Neuron (in vitro differentiated cells): ENCODE measurements at regions not wholly inside any gene's neighbourhood (a gene's known extent, or its start where the extent isn't known, plus 50 kb on each side); places are given as distances from the start of the nearest gene placed in this dataset.

ENCODE experiments used
- H2AFZ ChIP-seq: one replicate; pipeline ENCODE4 v1.6.1; 2013; ENCODE audit warnings: low read depth, mild to moderate bottlenecking, inconsistent platforms, low read length, moderate library complexity
- H3K27me3 ChIP-seq: one replicate; pipeline ENCODE4 v1.6.1; 2013; ENCODE audit warnings: low read length; ENCODE audit not compliant: insufficient read depth
- H3K36me3 ChIP-seq: one replicate; pipeline ENCODE4 v1.6.1; 2013; ENCODE audit warnings: low read length; ENCODE audit not compliant: insufficient read depth
- H3K4me1 ChIP-seq: one replicate; pipeline ENCODE4 v1.6.1; 2013; ENCODE audit warnings: low read length; ENCODE audit not compliant: insufficient read depth
- H3K4me3 ChIP-seq: 2 replicates; pipeline ENCODE4 v1.5.1; 2013; ENCODE audit warnings: mild to moderate bottlenecking, low read length, moderate library complexity
- H3K9me3 ChIP-seq: one replicate; pipeline ENCODE4 v1.6.1; 2013; ENCODE audit warnings: low read length

DNA sequence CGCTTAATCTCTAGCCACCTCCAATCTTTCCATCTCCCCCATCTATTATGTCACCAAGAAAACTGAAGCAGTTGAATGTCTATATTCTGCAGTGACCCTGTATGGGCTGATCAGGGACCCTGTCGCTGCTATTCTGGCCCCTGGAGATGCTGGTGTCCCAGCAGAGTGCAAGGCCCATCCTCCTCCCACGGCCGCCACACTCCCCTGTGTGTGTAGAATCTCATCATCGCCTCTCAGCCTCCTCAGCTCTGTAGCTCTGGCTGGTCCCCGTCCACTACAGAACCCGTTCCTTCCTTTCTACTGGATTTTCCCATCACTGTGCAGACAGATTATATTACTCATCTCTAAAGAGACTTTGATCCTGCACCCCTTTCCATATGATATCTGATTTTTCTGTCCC lies 235.8 kb upstream of the PFKP start:
- H3K4me3 ChIP-seq = no peak overlapping the region
- no peaks in the 10 kb centered on the region for H3K36me3 ChIP-seq
- no peaks in the 10 kb centered on the region for H3K9me3 ChIP-seq
- no peak overlapping the region for H2AFZ ChIP-seq
- H3K4me1 ChIP-seq = no peaks in the 10 kb centered on the region
- no peaks in the 10 kb centered on the region for H3K27me3 ChIP-seq

GRCh38 chr10:2828741-2829140 lies 238.6 kb upstream of the PFKP start:
- H2AFZ ChIP-seq = no peak overlapping the region

DNA sequence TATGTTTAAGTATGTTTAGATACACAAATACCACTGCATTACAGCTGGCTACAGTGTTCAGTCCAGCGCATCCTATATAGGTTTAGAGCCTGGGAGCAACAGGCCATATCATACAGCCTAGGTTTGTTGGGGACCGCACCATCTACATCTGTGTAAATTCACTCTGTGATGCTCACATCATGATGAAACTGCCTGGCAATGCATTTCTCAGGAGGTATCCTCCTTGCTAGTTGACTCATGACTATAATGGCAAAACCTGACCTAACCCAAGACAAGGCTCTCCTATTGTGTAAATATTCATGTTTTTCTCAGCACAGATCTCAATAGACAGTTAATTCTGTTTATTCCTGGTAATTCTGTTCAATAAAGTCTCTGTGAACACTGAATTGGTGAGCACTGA lies 240.7 kb upstream of the PFKP start:
- Histone ChIP-seq H2AFZ (no peak overlapping the region), H3K4me3 (no peak overlapping the region), H3K36me3 (no peaks in the 10 kb centered on the region), H3K27me3 (no peaks in the 10 kb centered on the region), H3K9me3 (no peaks in the 10 kb centered on the region), H3K4me1 (no peaks in the 10 kb centered on the region)

More at GRCh38 chr10:2828741-2829140, 238.6 kb upstream of the PFKP start:
- Histone ChIP-seq H3K9me3 (no peaks in the 10 kb centered on the region), H3K27me3 (no peaks in the 10 kb centered on the region), H3K4me1 (no peaks in the 10 kb centered on the region), H3K36me3 (no peaks in the 10 kb centered on the region), H3K4me3 (no peak overlapping the region)

- Histone ChIP-seq H3K9me3 (no peaks in the 10 kb centered on the region), H2AFZ (no peak overlapping the region), H3K27me3 (no peaks in the 10 kb centered on the region), H3K4me3 (no peak overlapping the region), H3K4me1 (no peaks in the 10 kb centered on the region), H3K36me3 (no peaks in the 10 kb centered on the region)
These were observed 241.5 kb upstream of the PFKP start for GRCh38 chr10:2825841-2826240.

DNA sequence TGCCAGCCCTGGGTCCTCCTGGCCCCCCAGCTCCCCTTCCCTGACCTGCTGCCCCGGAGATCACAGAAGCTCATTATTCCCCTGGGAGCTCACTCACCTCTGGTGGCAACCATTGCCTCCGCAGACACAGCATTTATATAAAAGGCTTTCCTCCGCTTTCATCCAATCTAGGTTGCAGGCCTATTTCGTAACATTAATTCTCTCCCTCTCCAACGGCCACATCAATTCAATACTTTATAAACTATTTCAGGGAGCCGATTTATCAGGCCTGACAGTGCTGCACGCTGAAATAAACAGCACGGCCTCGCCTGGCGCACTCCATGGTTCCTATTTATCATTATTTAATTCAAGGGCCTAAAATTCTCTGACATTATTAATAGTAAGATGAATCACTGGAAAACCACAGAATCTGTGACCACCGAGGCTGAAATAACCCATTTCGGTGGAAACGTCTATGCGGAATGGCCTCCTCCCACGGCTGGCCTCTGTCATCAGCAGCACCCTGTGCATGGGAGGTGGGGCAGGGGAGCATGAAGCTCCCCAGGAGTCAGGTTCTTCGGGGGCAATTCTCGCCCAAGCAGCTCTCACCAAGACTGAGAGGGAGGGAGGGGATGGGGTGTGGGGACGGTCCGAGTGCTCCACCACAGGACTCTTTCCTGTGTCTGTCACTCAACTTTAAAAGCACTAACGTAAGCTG lies 249.3 kb upstream of the PFKP start:
- no peak overlapping the region for H2AFZ ChIP-seq
- no peaks in the 10 kb centered on the region for H3K27me3 ChIP-seq
- H3K4me3 ChIP-seq = no peak overlapping the region
- H3K4me1 ChIP-seq = no peaks in the 10 kb centered on the region
- H3K9me3 ChIP-seq = no peaks in the 10 kb centered on the region
- H3K36me3 ChIP-seq = no peaks in the 10 kb centered on the region

GRCh38 chr10:2813693-2814092 lies 253.7 kb upstream of the PFKP start:
- Histone ChIP-seq H2AFZ (no peak overlapping the region), H3K4me3 (no peak overlapping the region), H3K36me3 (no peaks in the 10 kb centered on the region), H3K9me3 (no peaks in the 10 kb centered on the region), H3K4me1 (no peaks in the 10 kb centered on the region), H3K27me3 (no peaks in the 10 kb centered on the region)

DNA sequence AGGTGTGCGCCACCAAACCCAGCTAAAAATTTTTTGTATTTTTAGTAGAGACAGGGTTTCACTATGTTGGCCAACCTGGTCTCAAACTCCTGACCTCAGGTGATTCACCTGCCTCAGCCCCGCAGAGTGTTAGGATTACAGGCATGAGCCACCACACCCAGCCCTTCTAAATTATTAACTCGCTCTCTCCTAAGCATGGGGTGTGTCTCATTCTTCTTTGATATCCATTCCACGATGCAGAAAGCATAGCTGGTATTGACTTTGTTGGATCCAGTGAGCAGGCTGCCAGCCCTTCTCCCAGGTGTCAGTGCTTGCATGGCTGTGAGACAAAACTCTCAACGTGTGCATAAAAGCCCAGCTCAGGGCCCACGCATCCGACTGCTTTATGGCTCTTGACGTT lies 254.1 kb upstream of the PFKP start:
- no peaks in the 10 kb centered on the region for H3K27me3 ChIP-seq
- no peaks in the 10 kb centered on the region for H3K4me1 ChIP-seq
- no peak overlapping the region for H2AFZ ChIP-seq
- no peaks in the 10 kb centered on the region for H3K9me3 ChIP-seq
- no peak overlapping the region for H3K4me3 ChIP-seq
- H3K36me3 ChIP-seq = no peaks in the 10 kb centered on the region

- H3K9me3 ChIP-seq = no peaks in the 10 kb centered on the region
- H3K36me3 ChIP-seq = no peaks in the 10 kb centered on the region
- no peak overlapping the region for H3K4me3 ChIP-seq
- H3K27me3 ChIP-seq = no peaks in the 10 kb centered on the region
- H3K4me1 ChIP-seq = no peaks in the 10 kb centered on the region
- H2AFZ ChIP-seq = no peak overlapping the region
These were observed 254.7 kb upstream of the PFKP start for GRCh38 chr10:2812631-2813030.

GRCh38 chr10:2800178-2800577 lies 267.2 kb upstream of the PFKP start:
- Histone ChIP-seq H3K4me1 (no peaks in the 10 kb centered on the region), H3K27me3 (no peaks in the 10 kb centered on the region), H3K4me3 (no peak overlapping the region), H2AFZ (no peak overlapping the region), H3K9me3 (no peaks in the 10 kb centered on the region), H3K36me3 (no peaks in the 10 kb centered on the region)

DNA sequence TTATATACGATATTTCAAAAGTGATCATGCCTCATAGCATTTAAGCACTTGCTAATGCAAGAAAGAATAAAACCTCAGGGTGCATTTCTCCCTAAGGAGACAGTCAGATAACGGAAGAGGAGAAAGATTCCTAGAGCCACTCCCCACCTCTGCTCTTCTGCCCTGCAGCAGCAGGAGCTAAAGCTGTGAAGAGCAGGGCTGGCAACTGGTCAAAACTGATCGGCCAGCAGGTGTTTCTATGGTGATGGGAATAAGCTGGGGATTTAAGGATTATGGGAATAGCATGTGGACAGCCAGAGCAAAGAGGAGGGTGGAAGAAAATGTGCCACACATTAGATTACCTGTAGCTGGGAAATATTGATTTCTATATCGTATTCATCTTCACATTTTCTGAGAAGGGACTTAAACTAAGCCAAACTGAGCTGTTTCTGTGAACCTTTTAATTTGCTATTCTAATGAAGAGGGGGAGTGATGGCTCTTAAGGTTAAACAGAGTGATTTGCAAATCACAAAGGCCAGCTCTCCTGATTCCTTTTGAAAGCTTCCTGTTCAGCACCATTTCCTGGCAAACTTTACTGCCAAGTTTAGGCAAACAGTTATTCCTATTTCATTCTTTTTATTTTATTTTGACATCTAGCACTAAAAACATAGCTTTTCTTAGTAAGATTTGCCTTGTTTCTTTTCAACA lies 268.9 kb upstream of the PFKP start:
- no peaks in the 10 kb centered on the region for H3K27me3 ChIP-seq

GRCh38 chr10:2791774-2792443 lies 275.4 kb upstream of the PFKP start:
- Histone ChIP-seq H3K9me3 (no peaks in the 10 kb centered on the region), H3K36me3 (no peaks in the 10 kb centered on the region), H3K4me1 (no peaks in the 10 kb centered on the region), H3K27me3 (no peaks in the 10 kb centered on the region), H2AFZ (no peak overlapping the region), H3K4me3 (no peak overlapping the region)

More for the DNA sequence above, 268.9 kb upstream of the PFKP start:
- H3K4me3 ChIP-seq = no peak overlapping the region
- H2AFZ ChIP-seq = no peak overlapping the region
- no peaks in the 10 kb centered on the region for H3K4me1 ChIP-seq
- H3K9me3 ChIP-seq = no peaks in the 10 kb centered on the region
- no peaks in the 10 kb centered on the region for H3K36me3 ChIP-seq

GRCh38 chr10:2790396-2791188 lies 276.8 kb upstream of the PFKP start:
- no peaks in the 10 kb centered on the region for H3K27me3 ChIP-seq
- H3K9me3 ChIP-seq = no peaks in the 10 kb centered on the region
- H3K4me3 ChIP-seq = no peak overlapping the region
- no peaks in the 10 kb centered on the region for H3K36me3 ChIP-seq
- H2AFZ ChIP-seq = no peak overlapping the region
- H3K4me1 ChIP-seq = no peaks in the 10 kb centered on the region

DNA sequence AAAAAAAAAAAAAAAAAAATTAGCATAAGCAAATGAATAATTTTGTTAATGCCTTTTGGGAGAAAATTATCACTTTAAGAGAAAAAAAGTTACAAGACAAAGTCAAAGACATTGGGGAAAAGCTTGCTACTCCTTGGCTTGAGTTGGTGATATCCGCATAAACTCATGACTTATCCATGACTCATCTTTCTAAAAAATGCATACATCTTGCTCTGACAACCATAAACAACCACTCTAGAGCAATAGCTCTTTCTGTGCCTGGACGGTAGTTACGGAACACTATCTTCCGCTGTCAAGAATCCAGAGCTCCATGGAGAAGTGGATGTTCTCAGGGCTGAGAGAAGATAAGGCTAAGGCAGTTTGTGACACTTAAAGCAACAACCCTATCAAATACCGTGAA lies 281.1 kb upstream of the PFKP start:
- Histone ChIP-seq H3K36me3 (no peaks in the 10 kb centered on the region), H3K4me1 (no peaks in the 10 kb centered on the region), H3K9me3 (no peaks in the 10 kb centered on the region), H3K4me3 (no peak overlapping the region), H2AFZ (no peak overlapping the region), H3K27me3 (no peaks in the 10 kb centered on the region)
